GM11168 (cell line): ENCODE measurements at regions not wholly inside any gene's neighbourhood (a gene's known extent, or its start where the extent isn't known, plus 50 kb on each side); places are given as distances from the start of the nearest gene placed in this dataset.

Experiments used
- in situ Hi-C: fragments of 300-500 bp; cut with MboI; formaldehyde crosslinking; loops from one replicate; pipeline ENCODE4 v1.12.0; 2022; ENCODE audit warnings: low sequenced_read_pairs; ENCODE audit not compliant: unreplicated experiment

GRCh38 chr17:77882481-77883212, 75.9 kb upstream of the TNRC6C start:
- in situ Hi-C loops, result no loop called here

- in situ Hi-C loops, result no loop called here
These were observed 75.3 kb upstream of the TNRC6C start for GRCh38 chr17:77883213-77883650.

- in situ Hi-C loops, result no loop called here
These were observed 74.5 kb upstream of the TNRC6C start for GRCh38 chr17:77884019-77884418.

DNA sequence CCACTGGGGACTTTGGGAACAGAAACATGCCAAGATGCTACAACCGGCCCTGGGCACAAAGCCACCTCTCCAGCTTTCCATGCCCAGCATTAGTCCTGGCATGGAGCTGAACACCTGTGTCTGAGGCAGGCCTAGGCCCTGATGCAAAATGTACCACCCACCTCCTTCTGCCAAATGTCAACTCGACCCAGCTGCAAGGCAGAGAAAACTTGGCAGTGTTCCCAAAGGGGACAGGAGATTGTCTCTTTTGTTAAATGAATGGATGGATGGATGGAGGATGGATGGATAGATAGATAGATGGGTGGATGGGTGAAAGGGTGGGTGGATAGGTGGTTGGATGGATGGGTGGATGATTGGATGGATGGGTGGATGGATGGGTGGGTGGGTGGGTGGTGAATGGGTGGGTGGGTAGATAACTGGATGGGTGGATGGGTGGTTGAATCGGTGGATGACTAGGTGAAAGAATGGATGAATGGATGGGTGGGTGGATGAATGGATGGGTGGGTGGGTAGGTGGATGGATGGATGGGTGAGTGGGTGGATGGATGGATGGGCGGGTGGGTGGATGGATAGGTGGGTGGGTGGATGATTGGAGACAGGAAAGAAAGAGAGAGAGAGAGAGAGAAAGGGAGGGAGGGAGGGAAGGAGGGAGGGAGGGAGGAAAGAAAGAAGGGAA, 73.4 kb upstream of the TNRC6C start:
- in situ Hi-C loops, result no loop called here

DNA sequence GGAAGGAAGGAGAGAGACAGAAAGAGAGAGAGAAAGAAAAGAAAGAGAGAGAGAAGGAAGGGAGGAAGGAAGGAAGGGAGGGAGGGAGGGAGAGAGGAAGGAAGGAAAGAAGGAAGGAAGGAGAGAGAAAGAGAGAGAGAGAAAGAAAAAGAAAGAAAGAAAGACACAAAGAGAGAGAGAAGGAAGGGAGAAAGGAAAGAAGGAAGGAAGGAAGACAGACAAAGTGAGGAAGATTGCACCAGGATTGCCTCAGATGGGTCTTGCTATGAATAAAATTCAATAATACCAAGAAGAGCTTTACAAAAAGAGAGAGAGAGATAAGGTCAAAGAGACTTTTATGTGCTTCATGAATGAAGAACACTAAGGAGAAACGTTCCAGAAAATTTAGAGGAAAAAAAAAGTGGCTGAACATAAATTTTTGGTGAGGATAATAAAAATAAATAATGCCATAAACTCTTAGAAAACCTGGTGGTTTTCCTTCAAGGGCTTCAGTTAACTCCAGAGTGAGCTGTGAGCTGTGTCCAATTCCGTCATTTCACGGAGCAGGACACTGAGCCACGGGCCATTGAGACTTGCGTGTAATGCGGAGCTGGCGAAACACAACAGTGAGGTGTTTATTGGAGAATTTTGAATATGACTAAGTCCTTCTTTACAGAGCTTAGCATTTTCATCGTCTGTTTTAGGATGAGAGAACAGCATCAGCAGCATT, 72.7 kb upstream of the TNRC6C start:
- in situ Hi-C loops, result no loop called here

GRCh38 chr17:77886387-77886728, 72.1 kb upstream of the TNRC6C start:
- in situ Hi-C loops, result no loop called here

- in situ Hi-C loops, result no loop called here
These were observed 71.4 kb upstream of the TNRC6C start for GRCh38 chr17:77887110-77887463.

DNA sequence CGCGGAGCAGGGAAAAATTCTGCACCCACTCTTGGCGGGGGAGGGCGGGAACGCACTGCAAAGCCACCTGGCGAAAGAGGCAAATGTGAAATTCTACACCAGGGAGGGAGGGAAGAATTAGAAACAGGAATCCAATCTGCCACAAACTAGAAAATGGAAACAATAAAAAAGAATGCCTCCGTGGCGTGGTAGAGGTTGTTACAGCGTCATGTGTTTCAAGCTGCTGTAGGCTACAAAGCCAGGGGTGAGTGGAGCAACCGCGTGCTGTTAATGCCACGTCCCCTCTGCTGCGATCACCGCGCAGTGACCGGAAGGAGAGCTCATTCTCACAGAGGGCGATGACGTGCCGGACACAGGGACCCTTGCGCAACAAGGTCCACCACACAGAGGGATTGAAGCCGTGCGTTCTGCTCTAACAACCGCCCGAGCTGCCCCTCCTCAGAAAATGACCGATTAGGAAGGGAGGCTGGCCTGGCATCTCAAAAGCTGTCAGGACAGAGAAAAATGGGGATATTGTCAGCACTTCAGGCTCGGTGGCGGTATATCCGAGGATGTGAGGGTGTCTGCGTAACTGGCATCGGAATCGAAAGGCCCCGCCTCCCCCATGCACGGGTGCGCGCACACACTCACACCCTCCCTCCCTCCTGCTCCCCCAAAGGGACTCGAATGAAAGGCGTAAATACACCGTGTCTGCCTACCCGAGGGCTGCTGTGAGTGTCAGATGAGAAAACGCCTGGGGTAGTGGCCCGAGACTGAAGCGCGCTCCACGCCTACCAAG, 70.8 kb upstream of the TNRC6C start:
- in situ Hi-C loops, result no loop called here

DNA sequence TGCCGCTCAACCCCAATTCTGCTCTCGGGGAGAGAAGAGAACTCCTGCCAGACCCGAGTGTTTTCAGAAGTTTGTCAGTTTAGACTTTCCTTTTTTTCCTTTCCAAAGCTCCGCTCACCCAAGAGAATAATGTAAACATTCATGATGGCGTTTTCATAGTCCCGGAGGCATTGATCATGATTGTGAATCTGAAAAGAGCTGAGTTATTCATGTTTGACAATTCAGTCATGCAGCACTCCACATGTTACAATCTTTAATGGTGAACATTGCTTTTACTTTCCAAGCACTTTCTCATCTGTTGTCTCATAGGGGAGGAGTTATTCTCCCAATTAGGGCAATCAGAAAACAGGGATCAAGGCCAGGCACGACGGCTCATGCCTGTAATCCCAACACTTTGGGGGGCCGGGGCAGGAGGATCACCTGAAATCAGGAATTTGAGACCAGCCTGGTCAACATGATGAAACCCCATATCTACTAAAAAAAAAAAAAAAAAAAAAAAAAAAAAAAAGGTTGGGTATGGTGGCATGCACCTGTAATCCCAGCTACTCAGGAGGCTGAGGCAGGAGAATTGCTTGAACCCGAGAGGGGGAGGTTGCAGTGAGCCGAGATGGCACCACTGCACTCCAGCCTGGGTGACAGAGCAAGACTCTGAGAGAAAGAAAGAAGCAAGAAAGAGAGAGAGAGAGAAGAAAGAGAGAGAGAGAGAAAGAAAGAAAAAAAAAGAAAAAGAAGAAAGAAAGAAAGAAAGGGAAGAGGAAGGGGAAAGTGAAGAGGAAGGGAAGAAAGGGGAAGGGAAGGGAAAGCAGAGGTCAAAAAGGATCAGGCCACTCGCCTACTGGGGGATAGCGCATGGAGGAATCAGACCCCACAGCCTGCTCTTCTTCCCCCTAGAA, 70.0 kb upstream of the TNRC6C start:
- in situ Hi-C loops, result no loop called here

DNA sequence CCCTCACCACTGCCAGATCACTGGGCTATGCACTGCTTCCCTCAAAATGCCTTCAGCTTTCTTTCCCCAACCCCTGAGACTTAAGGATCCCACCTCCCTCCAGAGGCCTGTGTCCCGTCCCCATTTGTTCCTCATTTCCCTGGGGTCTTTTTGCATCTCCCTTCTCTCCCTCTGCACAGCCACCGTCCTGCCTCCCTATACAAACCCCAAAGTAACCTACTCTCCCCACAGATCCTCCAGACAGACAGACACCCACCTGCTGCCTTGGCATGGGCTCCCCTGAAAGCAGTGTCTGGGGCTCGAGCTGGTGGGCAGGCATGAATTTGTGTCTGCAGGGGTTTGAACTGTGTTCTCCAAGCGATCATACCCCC, 69.4 kb upstream of the TNRC6C start:
- in situ Hi-C loops, result no loop called here

DNA sequence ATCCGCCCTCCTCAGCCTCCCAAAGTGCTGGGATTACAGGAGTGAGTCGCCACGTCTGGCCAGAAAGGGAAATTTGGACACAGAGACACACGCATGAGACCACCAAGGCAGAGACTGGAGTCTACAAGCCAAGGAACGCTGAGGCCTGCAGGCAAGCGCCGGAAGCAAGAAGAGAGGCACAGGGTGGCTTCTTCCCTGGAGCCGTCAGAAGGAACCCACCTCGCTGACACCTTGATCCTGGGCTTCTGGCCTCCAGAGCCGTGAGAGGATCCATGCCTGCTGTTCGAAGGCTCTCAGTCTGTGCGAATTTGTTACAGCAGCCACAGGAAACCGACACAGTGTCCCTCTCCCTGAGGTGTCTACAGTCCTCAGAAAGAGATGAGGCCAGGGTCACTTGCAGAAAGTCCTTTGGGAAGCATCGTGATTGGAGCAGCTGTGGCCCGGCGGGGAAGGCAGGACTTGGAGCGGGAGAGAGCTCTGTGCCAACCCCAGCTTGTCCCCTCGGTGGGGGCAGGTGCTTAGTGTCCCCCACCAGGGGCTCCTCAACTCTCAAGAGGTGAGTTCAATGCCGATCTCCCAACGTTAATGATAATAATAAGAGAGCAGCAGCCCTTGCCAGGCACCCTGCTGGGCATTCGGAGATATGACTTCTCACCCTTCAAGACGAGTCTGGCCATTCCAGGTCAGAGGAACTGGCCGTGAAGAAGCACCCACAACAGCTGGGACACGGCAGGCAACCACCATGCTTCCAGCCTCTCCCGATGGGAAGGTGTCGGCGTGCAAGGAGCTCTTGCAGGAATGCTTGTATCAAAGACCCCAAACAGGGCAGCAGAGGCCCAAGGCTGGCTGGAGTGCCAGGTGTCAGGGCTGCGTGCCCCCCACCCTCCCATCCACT, 68.4 kb upstream of the TNRC6C start:
- in situ Hi-C loops, result no loop called here

GRCh38 chr17:77890771-77891170, 67.7 kb upstream of the TNRC6C start:
- in situ Hi-C loops, result no loop called here

- in situ Hi-C loops, result no loop called here
These were observed 66.9 kb upstream of the TNRC6C start for GRCh38 chr17:77891602-77892001.

DNA sequence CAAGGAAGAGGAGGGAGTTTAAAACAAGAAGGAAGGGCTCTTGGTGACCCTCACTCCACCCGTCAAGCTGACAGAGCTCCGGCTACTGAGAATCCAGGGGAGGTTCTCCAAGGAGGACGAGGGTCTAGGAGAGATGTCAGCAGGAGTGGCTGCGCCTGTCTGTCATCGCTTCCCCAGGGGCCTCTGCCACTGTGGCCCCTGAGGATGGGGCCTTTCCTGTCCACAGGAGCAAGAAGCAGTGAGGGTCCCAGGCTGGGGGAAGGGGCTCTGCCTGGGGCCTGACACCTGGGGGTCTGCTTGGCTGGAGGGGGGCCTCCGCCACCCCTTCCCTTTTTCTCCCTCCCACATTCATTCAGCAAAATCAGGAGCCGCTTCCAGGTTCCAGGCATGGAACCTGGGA, 66.5 kb upstream of the TNRC6C start:
- in situ Hi-C loops, result no loop called here

DNA sequence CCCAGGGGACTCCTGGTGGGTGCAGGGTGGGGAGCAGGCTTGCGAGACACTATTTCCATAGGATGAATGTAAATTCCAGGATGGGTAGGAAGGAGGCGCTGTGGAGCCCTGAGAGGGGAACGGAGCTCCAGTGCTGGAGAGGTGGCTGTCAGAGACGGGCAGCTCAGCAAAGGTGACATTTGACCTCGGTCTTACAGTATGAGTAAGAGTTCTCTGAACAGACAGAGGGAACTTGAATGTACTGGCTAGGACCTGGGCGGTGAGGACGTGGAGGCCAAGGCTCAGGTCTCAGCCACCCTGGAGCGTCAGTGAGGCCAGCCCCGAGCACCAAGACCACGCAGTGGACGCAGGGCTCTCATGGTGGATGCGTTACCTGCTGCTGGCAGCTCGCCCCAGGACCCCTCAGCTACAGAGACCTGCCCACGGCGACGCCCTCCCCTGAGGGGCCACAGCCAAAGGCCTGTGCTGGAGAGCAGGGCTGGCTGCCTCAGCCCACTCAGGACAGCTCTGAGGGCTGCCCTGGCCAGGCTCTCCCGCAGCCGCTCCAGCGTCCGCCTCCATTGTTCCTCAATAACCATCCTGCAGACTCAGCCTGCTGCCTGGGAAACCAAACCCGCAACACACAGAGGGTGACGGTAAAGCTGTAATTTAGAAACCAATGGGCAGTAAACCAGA, 65.9 kb upstream of the TNRC6C start:
- in situ Hi-C loops, result no loop called here

GRCh38 chr17:77893144-77894044, 65.1 kb upstream of the TNRC6C start:
- in situ Hi-C loops, result no loop called here
